ENCODE measurements at regions not wholly inside any gene's neighbourhood (a gene's known extent, or its start where the extent isn't known, plus 50 kb on each side); places are given as distances from the start of the nearest gene placed in this dataset.

DNA sequence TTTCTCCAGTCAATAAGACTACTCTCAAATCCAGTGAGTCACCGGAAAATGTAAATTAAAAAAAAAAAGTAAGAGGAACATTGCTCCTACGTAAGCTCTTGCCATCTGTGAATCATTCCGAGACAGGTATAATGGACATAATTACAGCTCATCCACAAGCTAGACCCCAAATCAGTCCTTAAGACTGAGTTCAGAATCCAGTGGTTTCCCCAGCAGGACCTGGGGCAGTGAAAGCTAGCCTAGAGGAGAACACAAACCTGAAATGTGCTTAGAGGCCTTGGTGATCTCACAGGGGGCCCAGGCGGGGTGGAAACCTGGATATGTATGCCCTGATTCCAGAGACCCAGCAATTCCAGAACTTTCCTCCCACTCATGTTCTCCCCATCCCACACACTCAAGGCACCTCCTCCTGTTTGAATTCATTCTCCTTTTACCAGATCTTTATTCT lies 132.0 kb downstream of the COPRS start:
- TF ChIP-seq, protein P1, sequence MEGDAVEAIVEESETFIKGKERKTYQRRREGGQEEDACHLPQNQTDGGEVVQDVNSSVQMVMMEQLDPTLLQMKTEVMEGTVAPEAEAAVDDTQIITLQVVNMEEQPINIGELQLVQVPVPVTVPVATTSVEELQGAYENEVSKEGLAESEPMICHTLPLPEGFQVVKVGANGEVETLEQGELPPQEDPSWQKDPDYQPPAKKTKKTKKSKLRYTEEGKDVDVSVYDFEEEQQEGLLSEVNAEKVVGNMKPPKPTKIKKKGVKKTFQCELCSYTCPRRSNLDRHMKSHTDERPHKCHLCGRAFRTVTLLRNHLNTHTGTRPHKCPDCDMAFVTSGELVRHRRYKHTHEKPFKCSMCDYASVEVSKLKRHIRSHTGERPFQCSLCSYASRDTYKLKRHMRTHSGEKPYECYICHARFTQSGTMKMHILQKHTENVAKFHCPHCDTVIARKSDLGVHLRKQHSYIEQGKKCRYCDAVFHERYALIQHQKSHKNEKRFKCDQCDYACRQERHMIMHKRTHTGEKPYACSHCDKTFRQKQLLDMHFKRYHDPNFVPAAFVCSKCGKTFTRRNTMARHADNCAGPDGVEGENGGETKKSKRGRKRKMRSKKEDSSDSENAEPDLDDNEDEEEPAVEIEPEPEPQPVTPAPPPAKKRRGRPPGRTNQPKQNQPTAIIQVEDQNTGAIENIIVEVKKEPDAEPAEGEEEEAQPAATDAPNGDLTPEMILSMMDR (IDR thresholded peaks at IDR 0.05): no peak
- TF ChIP-seq POLR2A (IDR thresholded peaks at IDR 0.05; ENCODE audit: low read depth): no peak

Data from esophagus muscularis mucosa (tissue), 3 donors.